ENCODE measurements at regions not wholly inside any gene's neighbourhood (a gene's known extent, or its start where the extent isn't known, plus 50 kb on each side); places are given as distances from the start of the nearest gene placed in this dataset.

DNA sequence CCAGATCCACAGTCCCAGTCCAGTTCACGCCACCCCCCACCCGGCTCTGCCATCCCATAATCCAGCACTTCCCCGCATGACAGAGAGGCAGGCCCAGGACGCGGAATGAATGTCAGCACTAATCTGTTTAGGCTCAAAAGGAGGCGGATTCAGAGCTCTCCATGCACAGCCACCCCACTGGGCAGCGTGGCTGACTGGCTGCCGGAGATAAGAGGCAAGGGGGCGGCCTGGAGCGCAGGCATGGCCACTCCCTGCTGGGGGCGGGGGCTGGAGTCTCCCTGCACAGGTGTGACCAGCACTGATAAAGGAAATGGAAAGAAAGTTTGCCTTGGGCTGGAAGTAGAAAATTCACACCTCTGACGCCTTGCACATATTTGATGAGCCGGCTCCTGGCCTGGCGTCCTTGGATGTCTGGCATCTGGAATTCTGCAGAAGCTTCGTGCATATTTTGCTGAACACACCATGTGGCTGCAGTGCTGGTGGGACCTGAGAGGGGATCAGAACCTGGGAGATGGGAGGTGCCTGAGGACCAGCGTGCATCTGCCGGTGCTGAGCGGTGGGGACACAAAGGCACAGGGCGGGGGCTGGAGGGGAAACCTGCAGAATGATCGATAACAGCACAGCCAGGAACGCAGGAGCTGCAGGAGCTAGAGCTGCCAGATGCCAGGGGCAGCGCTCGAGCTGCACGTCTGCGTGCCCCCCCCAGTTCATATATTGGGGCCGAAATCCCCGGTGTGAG lies 344.4 kb downstream of the CTTN start:
- no peak for DNase-seq (ENCODE audit: low read depth)

DNA sequence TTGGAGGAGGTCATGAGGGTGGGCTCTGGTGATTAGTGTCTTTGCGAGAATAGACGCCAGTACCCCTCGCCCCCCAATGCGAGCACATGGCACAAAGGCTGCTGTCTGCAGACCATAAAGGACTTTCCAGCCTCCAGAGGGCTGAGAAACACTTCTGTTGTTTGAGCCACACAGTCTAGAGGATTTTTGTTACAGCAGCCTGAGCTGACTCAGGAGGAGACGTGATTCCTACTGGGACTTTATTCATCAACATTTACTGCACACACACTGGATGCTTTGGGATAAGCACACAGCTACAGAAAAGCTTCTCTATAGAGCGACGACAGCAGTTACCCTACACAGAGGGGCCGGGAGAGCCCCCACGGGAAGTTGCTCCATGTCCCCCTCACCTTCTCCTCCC lies 345.0 kb downstream of the CTTN start:
- no peak for DNase-seq (ENCODE audit: low read depth)

DNA sequence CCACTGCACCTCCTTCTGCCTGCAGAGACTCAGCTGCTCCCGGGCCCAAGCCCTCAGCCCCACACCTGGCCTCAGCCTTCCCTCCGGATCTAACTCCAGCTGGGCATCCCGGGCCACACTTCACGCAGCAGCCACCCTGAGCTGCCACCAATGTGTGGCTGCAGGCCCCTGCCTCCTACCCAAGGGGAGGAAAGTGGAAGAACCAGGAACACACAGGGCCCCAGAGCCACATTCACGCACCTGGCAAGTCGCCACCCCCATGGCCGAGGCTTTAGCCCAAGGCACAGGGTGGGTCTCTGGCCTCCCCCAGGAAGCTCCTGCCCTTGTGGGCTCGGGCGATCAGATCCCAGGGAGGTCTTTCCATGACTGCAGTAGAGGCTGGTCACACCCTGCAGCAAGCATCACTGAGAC lies 345.6 kb downstream of the CTTN start:
- DNase-seq (ENCODE audit: low read depth), result no peak

DNA sequence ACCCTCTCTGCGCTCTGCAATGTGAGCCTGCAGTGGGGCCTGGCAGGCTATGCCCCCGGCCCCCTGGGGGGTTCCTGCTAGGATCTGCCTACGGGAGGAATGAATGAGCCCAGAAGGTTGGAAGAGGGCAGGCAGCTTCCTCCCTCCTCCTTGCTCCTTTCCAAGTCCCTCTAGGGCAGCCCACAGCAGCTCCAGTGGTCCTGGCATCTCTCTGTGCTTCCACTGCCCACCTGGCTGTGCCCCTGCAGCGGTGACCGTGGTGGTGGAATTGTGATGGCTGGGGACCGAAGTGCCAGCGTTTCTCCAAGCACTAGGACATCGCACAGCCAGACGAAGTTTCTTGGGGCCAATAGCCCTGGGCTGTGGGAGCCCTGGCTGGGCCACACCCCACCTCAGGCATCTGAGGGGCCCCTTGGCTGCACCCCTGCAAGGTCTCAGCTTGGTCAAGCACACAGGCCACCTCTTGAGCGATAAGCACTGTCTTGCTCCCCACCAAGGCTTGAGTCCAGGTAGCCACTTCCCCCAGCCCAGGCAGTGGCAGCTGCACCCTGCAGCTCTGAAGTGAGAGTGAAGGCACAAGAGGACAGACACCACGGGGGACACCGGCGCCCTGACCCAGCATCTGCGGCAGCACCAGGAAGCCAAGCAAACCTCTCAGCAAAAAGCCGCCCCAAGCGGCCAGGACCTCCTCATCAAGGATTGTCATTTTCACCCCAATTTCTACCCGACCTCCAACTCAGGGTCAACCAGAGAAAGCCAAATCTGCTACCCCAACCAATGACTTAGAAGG lies 346.3 kb downstream of the CTTN start:
- no peak for DNase-seq (ENCODE audit: low read depth)

DNA sequence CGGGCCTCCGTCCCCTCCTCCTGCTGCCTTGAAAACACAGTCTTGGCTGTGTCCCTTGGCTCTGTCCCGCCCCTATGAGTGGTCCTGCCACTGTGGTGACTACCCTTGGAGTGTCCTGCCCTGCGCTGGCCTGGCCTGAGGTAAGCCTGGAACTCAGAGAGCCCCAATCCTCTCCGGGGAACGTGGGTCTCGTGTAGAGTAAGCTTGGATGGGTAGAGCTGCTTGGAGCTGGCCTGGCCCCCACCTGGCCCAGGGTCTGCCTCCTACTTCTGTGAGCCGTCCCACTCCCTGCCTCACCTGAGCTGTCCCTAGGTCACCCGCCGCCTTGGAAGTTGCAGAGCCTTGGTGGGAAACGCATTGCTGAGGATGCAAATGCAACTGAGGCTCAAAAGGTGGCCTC lies 347.1 kb downstream of the CTTN start:
- DNase-seq (ENCODE audit: low read depth), result no peak

DNA sequence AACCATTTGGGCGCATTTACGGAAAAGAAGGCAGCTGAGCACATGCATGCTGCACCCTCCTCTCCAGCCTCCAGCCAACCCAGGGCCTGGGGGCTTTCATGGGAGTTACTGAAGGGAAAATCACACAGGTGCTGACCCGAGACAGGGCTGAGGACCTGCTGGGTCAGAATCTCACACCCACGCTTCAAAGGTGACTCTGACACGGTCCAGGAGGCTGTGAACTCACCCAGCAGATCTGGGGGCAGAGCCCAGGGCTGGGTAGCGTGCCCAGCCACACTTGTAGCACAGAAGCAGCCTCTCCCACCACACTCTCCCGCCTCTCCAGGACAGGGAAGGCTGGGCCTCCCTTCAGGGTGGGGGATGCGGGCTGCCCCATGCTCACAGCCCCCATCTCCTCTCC lies 347.6 kb downstream of the CTTN start:
- DNase-seq (ENCODE audit: low read depth), result no peak

DNA sequence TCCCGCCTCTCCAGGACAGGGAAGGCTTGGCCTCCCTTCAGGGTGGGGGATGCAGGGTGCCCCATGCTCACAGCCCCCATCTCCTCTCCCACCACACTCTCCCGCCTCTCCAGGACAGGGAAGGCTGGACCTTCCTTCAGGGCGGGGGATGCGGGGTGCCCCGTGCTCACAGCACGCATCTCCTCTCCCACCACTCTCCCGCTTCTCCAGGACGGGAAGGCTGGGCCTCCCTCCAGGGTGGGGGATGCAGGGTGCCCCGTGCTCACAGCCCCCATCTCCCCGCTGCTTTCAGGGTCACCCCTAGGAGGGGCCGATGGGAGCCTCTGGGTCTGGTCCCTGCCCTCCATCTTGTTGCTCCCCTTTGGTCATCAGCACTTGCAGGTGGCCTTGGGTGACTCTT lies 348.0 kb downstream of the CTTN start:
- DNase-seq (ENCODE audit: low read depth), result no peak

DNA sequence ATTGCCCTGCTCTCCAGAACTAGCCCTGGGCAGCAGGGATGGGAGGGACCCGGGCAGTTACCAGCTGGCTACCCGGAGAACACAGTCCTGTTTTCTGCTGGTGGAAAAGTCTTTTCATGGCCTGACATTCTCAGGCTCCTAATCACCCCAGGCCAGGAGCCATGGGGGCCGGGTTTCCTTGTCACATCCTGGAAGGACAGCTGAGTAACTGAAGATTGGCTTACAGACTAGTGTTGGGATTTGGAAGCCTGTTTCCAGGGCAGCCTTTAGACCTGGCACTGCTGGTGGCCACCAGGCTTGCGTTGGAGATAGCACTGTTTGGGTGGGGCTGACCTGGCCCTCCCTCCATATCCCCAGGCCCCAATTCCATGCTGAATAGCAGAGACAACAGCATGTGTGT lies 349.0 kb downstream of the CTTN start:
- no peak for DNase-seq (ENCODE audit: low read depth)

DNA sequence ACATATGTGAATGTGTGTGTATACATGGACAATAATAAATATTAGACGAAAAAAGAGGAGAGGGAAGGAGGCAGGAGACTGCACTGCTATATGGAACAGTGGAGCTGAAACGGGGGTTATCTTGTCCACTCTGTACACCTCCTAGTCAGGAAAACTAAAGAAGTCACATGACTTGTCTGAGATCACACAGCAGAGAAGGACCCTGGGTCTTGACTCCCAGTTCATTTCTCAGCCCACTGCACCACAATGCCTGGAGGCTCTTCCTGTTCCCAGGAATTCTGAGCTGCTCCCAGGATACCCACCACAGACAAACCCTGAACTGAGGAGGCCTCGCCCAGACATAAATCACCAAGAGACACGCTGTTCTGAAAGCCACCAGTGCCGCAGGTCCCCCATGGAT lies 349.6 kb downstream of the CTTN start:
- DNase-seq (ENCODE audit: low read depth), result no peak

DNA sequence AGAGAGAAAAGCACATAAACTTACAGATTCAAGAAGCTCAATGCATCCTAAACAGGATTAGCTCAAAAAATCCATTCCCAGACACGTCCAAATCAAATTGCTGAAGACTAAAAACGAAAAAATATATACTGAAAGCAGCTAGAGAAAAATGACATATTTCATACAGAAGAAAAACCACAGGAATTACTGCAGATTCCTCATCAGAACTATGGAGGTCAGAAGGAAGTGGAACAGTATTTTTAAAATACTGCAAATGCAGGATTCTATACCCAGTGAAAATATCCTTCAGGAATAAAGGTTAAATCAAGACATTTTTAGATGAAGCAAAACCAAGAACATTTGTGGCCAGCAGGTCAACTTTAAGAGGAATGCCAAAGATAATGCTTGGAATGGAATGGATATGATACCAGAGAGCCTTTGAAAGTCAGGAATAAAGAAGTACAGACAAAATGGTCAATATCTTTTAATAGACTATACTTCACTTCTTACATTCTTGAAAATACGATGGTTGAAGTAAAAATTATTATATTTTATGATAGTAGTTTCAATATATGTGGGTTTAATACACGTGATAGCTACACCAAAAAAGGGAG lies 352.9 kb downstream of the CTTN start:
- no peak for DNase-seq (ENCODE audit: low read depth)

DNA sequence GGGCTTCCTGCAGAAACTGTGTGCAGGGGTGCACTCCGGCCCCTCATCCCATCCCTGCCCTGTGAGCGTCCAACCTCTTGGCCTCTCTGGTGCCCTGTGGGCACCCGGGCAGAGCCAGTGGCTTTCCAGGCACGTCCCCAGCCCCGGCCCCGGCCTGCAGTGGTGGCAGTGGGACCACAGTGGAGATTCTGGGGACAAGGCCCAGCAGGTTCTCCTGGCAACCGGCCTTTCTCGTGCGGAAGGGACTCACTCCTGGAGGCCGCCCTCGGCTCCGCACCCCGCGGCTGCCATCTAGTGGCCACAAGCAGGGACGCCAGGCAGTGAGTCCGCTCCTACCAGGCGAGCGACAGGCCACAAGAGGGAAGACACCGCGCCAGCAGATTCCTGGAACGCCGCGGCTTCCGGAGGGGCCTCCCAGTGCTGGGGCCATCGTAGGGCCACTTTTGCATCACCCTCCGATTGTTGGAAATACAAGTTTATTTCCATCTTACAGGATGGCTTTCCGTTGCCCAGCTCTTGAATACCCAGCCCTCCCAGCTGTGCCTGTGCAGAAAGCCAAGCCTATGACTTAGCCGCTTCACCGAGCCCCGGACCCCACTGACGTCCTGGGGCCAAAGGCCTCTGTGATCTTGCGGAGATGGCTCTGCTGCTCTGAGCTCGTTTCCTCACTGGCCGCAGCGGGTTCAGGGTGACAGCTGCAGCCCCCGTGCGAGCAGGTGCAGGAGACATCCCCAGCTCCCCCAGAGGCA lies 357.3 kb downstream of the CTTN start:
- peak; percentile 7 for DNase-seq (ENCODE audit: low read depth)

DNA sequence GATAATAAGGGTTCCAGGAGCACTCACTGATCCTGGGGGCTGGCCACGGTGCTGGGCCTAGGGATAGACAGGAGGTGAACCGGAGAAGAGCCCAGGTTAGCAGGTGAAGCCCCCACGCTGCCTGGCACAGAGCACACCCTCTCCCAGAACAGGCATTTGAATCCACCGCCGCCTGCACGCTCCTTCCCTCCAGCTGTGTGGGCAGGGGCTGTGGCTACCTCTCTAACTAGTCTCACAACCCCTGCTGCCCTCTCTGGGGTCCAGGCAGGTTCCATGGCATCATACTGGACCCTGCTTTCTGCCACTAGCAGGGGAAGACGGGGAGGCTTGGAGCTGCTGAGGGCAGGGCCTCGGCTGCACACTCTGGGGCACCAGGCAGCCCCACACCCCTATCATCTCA lies 358.0 kb downstream of the CTTN start:
- DNase-seq (ENCODE audit: low read depth), result no peak

DNA sequence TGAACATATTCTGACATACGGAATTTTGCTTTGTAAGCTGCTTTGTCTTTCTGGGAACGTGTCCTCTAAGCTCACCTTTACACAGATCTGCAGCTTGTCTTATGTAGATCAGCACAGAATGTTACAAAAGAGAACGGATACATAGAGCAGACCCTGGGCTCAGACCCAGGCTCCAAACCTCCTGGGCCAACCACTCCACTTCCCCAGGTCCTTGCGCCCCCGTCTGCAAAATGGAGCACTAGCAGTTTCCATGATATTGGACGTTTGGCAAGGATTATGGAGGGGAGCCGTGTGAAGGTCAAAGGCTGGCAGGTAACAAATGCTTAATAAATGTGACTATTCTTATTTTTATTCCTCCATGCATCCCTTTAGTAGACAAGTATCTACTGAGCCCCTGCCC lies 358.4 kb downstream of the CTTN start:
- DNase-seq (ENCODE audit: low read depth), result no peak

DNA sequence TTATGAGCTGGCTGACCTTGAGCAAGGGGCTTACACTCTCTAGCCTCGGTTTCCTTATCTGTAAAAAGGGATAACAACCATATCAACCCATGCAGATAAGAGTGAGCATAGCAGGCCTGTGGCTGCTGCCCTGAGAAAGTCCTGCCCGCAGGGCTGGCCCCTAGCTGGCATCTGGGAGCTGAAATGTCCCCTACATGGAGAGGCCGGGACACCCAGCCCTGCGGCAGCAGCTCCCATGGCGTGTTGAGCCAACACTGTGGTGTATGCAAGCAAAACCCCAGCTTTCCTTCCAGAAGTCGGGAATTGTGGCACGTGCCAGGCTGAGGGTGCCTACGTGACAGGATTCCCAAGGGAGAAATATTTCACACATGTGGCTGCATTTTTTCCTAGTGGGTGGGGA lies 358.9 kb downstream of the CTTN start:
- DNase-seq (ENCODE audit: low read depth), result no peak

DNA sequence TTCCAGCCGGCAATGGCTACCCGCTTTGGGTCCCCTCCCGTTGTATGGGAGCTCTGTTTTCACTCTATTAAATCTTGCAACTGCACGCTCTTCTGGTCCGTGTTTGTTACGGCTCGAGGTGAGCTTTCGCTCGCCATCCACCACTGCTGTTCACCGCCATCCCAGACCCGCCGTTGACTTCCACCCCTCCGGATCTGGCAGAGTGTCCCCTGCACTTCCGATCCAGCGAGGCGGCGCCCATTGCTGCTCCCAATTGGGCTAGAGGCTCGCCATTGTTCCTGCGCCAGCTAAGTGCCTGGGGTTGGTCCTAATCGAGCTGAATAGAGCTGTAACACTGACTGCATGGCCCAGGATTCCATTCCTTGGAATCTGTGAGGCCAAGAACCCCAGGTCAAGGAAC lies 359.9 kb downstream of the CTTN start:
- no peak for DNase-seq (ENCODE audit: low read depth)

DNA sequence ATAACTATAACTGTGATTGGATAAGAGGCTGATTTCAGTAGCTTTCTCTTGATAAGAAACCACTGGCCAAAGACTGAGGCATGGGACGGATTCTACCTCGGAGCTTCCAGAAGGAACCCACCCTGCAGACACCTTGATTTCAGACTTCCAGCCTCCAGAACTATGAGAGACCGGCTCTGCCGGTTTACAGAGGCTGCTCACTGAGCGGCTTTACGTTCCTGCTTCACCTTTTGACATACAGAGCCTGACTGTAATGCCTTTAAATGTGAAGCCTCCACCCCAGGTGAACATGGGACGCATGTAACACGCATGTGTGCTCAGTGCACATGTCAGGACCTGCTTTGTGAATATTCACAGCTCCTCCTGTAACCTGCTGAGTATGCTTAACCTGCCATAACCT lies 361.5 kb downstream of the CTTN start:
- DNase-seq (ENCODE audit: low read depth), result no peak

DNA sequence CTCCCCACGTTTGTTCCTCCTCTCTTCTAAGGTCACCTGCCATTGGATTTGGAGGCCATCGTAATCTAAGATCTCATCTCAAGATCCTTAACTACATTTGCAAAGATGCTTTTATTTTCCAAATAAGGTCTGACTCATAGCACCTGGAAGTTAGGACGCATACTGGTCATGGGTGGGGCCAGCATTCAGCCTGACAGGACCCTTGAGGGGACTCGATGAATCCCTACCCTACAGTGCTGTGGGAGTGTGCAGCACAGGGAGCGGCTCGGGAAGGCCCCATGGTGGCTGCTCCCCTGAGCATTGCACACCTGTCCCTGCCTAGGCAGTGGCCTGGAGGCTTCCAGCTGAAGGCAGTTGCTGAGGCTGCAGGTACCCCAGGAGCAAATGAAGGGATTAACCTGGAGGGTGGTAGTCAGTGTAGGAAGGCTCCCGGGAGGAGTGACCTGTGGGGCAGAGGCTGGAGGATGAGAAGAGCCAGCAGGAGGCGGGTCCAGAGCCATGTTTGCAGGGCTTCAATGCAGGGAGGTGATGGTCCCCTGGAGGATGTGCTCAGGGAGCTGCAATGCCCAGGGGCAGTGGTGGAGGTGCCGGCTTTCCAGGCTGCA lies 362.2 kb downstream of the CTTN start:
- DNase-seq (ENCODE audit: low read depth), result no peak

DNA sequence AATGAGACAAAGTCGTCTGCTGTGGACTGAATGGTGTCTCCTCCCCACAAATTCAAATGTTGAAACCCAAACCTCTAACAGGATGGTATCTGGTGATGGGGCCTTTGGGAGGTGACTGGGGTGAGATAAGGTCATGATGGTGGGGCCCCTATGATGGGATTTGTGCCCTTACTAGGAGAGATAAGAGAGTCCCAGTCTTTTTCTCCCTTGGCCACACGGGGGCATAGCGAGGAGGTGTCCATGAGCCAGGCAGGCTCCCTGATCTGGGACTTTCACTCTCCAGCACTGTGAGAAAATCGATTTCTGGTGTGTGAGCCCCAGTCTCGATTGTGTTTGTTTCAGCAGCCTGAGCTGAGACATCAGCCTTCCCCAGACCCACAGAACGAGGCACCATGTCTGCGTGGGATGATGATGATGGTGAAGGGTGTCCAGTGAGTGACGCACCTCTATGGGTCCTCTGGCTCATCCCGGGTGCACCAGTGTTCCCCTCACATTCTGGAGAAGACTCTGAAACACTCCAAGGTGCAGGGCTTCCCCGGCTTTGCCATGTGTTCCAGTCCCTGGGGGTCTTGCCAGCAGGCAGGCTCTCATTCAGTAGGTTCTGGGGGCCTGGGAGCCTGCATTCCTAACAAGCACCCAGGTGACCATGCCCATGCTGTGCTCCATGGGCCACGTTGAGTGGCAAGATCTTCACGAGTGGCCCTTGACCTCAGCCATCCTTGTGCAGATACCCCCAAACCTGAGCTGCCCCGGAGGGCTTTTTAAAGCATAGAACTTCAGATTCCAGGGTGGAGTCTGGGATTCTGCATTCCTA lies 363.0 kb downstream of the CTTN start:
- no peak for DNase-seq (ENCODE audit: low read depth)

DNA sequence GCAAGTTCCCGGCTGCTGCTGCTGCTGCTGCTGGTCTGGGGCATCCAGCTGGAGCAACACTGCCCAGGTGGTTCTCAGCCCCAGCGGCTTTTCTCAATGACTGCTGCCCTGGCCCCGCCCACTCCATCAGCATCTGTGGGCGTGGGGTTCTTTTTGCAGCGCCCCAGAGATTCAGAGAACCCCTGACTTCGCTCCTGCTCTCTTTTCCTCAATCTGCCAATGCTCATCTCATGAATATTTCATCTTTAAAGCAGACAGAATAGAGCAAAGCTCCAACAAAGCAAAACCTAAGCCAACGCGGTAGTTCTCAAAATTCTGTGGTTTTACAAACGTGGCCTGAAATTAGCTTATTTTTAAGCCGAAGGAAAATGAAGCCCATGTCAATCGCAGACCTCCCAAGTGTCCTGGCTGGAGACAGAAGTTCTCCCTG lies 363.6 kb downstream of the CTTN start:
- no peak for DNase-seq (ENCODE audit: low read depth)

DNA sequence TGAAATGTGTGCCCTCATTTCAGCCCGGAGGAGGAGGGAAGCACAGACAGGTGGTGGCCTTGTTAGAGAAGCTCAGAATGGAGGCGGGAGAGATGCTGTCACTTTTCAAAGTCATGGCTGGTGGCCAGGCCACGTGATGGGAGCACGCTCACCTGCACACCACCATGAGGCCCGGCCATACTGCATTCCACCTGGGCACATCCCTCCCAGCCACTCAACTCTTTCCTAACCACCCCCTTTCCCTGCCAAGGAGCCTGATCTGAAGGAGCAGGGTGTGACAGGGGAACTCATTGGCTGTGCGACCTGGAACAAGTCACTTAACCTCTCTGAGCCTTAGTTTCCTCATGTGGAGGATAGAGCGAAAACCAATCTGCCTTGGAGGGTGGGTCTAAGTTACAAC lies 364.5 kb downstream of the CTTN start:
- no peak for DNase-seq (ENCODE audit: low read depth)

DNA sequence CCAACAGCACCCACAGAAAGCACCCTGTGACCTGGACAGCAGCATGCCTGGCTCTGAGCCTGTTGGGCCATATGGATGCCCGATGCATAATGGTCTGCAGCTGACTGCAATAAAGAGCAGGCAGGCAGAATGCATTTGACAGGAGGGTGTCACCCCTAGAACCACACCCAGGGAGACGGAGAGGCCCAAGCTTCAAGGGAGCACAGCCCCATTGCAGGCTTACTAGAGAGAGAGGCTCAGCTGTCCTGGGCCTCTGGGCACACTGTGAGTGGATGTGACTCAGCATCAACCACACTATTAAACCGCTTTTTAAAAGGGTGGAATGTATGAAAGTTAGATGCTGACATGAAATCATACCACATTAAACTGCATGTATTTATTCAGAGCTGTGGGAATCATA lies 365.3 kb downstream of the CTTN start:
- no peak for DNase-seq (ENCODE audit: low read depth)

Measured in stimulated activated CD4-positive, alpha-beta T cell treated with anti-CD3 and anti-CD28 coated beads, Interleukin-2, amount 100 ng/mL, for 4 hours (primary cell).